HepG2 (cell line): ENCODE measurements at regions not wholly inside any gene's neighbourhood (a gene's known extent, or its start where the extent isn't known, plus 50 kb on each side); places are given as distances from the start of the nearest gene placed in this dataset.

Experiments
- ATAC-seq: fragments of 200-7000 bp; cut with Tn5 transposase; 3 replicates; pipeline ENCODE4 v1.9.1; 2020; ENCODE audit warnings: mild to moderate bottlenecking, moderate library complexity
- BruUV-seq: library from RNA; stranded (reverse); fragments of 400-500 nt; replicated peaks from 2 replicates; lab custom pipeline; 2021; lab: Mats Ljungman, UMichigan
- CTCF ChIA-PET: fragments of 300-600 bp; formaldehyde crosslinking; extraction: SDS; loops from one replicate; lab custom pipeline; 2021; ENCODE audit warnings: low total read pairs, inconsistent platforms, low intra/inter-chr PET ratio; lab: Yijun Ruan, JAX
- POLR2A ChIA-PET: fragments of 350-600 bp; sonication (Branson Sonifier 250); formaldehyde crosslinking; loops from one replicate; lab custom pipeline; 2020; ENCODE audit warnings: antibody characterized with exemption, inconsistent platforms; lab: Yijun Ruan, JAX
- DNase-seq: peaks from one replicate; pipeline ENCODE4 v3.0.0-alpha.2; 2015; ENCODE audit warnings: low spot score
- FAIRE-seq: peaks from 3 replicates; lab custom pipeline; 2011; peaks lifted over from hg19 to GRCh38; lab: Jason Lieb, UNC
- H2AFZ ChIP-seq: one replicate; pipeline ENCODE4 v1.6.1; 2011; ENCODE audit warnings: low read length, inconsistent platforms
- H3K27ac ChIP-seq: fragments of 300-600 bp; 3 replicates; pipeline ENCODE4 v1.8.0; 2011; ENCODE audit warnings: mixed run types, mild to moderate bottlenecking, mixed read lengths, low read length, inconsistent platforms; ENCODE audit not compliant: insufficient read depth; ENCODE audit errors: extremely low read length
- H3K27me3 ChIP-seq, 2 experiments: fragments of 200-600 bp in 1 of 2; 2 replicates in 1 of 2; 3 replicates in 1 of 2; pipeline versions ENCODE4 v1.6.0 to v1.8.0; 2011; ENCODE audit warnings: low read length in 2 of 2, mild to moderate bottlenecking in 2 of 2, moderate library complexity in 2 of 2, inconsistent platforms in 1 of 2; ENCODE audit not compliant: insufficient read depth in 2 of 2, control insufficient read depth in 1 of 2
- H3K36me3 ChIP-seq, 2 experiments: fragments of 200-600 bp in 1 of 2; replicated peaks in 1 of 2; 2 replicates in 1 of 2; 3 replicates in 1 of 2; pipeline versions ENCODE4 v1.5.1 to v1.8.0; 2011; ENCODE audit warnings: low read length in 2 of 2, inconsistent platforms in 1 of 2; ENCODE audit not compliant: insufficient read depth in 2 of 2, control insufficient read depth in 1 of 2
- H3K4me1 ChIP-seq: 2 replicates; pipeline ENCODE4 v1.5.1; 2012; ENCODE audit warnings: low read length, inconsistent platforms; ENCODE audit not compliant: insufficient read depth
- H3K4me2 ChIP-seq: 2 replicates; pipeline ENCODE4 v1.6.0; 2011; ENCODE audit warnings: low read depth, low read length, inconsistent platforms
- H3K4me3 ChIP-seq, 3 experiments: fragments of 200-600 bp in 1 of 3; sonication (generic), shearing (Covaris generic) in 1 of 3; replicated peaks in 1 of 3; 2 replicates each; pipeline ENCODE4 v1.5.1; 2011 to 2016; ENCODE audit warnings: low read length in 3 of 3, inconsistent platforms in 2 of 3, low read depth in 2 of 3, mild to moderate bottlenecking in 2 of 3, control low read depth in 1 of 3, mixed read lengths in 1 of 3; ENCODE audit not compliant: insufficient read depth in 1 of 3
- H3K79me2 ChIP-seq: one replicate; pipeline ENCODE4 v1.6.1; 2011; ENCODE audit warnings: low read length, inconsistent platforms; ENCODE audit not compliant: insufficient read depth
- H3K9ac ChIP-seq: 2 replicates; pipeline ENCODE4 v1.6.0; 2011; ENCODE audit warnings: mild to moderate bottlenecking, low read depth, low read length, inconsistent platforms; ENCODE audit not compliant: insufficient read depth
- H3K9me3 ChIP-seq: 2 replicates; pipeline ENCODE4 v1.5.1; 2012; ENCODE audit warnings: mild to moderate bottlenecking, low read length
- H4K20me1 ChIP-seq: 2 replicates; pipeline ENCODE4 v1.6.0; 2011; ENCODE audit warnings: inconsistent platforms, mild to moderate bottlenecking, low read length, moderate library complexity; ENCODE audit not compliant: insufficient read depth
- DMTF1 ChIP-seq: sonication (generic); formaldehyde crosslinking; IDR thresholded peaks from 2 replicates; pipeline ENCODE4 v1.4.0; 2020; ENCODE audit warnings: mild to moderate bottlenecking, missing genetic modification reagents
- FOXJ3 ChIP-seq: sonication (generic); formaldehyde crosslinking; IDR thresholded peaks from 2 replicates; pipeline ENCODE4 v1.4.0; 2020; ENCODE audit warnings: missing genetic modification reagents, mild to moderate bottlenecking, borderline replicate concordance
- KMT2A ChIP-seq: sonication (generic); formaldehyde crosslinking; IDR thresholded peaks from 2 replicates; pipeline ENCODE4 v1.4.0; 2020; ENCODE audit warnings: missing genetic modification reagents
- MAFG ChIP-seq: sonication (generic); formaldehyde crosslinking; IDR thresholded peaks from 2 replicates; pipeline ENCODE4 v1.5.1; 2020; ENCODE audit warnings: mild to moderate bottlenecking, missing genetic modification reagents
- MATR3 ChIP-seq: sonication (generic); formaldehyde crosslinking; IDR thresholded peaks from 2 replicates; pipeline ENCODE4 v1.4.0; 2020; ENCODE audit warnings: missing genetic modification reagents
- MAZ ChIP-seq, 2 experiments: sonication (generic) in 1 of 2; formaldehyde crosslinking in 1 of 2; IDR thresholded peaks; 2 replicates each; pipeline versions ENCODE4 v1.5.0 to v1.6.1; 2012 to 2020; ENCODE audit warnings: low read depth in 2 of 2, mild to moderate bottlenecking in 2 of 2, borderline replicate concordance in 1 of 2, improper control_type of control experiment in 1 of 2, low read length in 1 of 2, missing genetic modification reagents in 1 of 2, moderate library complexity in 1 of 2
- MTERF4 ChIP-seq: sonication (generic); formaldehyde crosslinking; IDR thresholded peaks from 2 replicates; pipeline ENCODE4 v1.8.0; 2023; ENCODE audit warnings: mild to moderate bottlenecking, missing genetic modification reagents
- PHF5A ChIP-seq: IDR thresholded peaks from one replicate; pipeline ENCODE4 v1.6.1; 2018; ENCODE audit warnings: low read depth, missing genetic modification reagents; ENCODE audit not compliant: unreplicated experiment
- ZBTB4 ChIP-seq: sonication (generic); formaldehyde crosslinking; IDR thresholded peaks from 2 replicates; pipeline ENCODE4 v1.4.0; 2020; ENCODE audit warnings: missing genetic modification reagents, mild to moderate bottlenecking, borderline replicate concordance
- ZFYVE20 ChIP-seq: sonication (generic); formaldehyde crosslinking; IDR thresholded peaks from 2 replicates; pipeline ENCODE4 v1.8.0; 2023; ENCODE audit warnings: low read depth, mild to moderate bottlenecking, moderate library complexity, missing genetic modification reagents, borderline replicate concordance
- ZNF207 ChIP-seq: fragments of 450-650 bp; IDR thresholded peaks from 2 replicates; pipeline ENCODE4 v1.6.1; 2016; ENCODE audit warnings: antibody characterized with exemption, borderline replicate concordance
- ZNF274 ChIP-seq: sonication (generic); formaldehyde crosslinking; IDR thresholded peaks from 2 replicates; pipeline ENCODE4 v1.5.1; 2020; ENCODE audit warnings: mild to moderate bottlenecking, missing genetic modification reagents
- ZNF33B ChIP-seq: sonication (generic); formaldehyde crosslinking; IDR thresholded peaks from 2 replicates; pipeline ENCODE4 v1.5.1; 2020; ENCODE audit warnings: mild to moderate bottlenecking, missing genetic modification reagents
- ZNF597 ChIP-seq: sonication (generic); formaldehyde crosslinking; IDR thresholded peaks from 2 replicates; pipeline ENCODE4 v1.5.0; 2020; ENCODE audit warnings: missing genetic modification reagents
- WGBS: methylation state at CpG from one replicate; pipeline ENCODE4 v1.1.6; 2017; ENCODE audit warnings: low lambda C conversion rate; 5-methylcytosine and 5-hydroxymethylcytosine counted together
- in situ Hi-C: cut with HindIII; loops from 2 replicates; pipeline ENCODE4 v1.10.0; 2017; ENCODE audit warnings: low pct_unique_long_range_greater_than_20kb; ENCODE audit not compliant: extremely low pct_ligation_motif_present
- intact Hi-C: fragments of 100-400 bp; cut with micrococcal nuclease; formaldehyde crosslinking; loops from one replicate; pipeline ENCODE4 v1.10.0; 2022; ENCODE audit not compliant: unreplicated experiment

GRCh38 chr12:115506822-115507559, 770.5 kb downstream of the MED13L start:
- Histone ChIP-seq H3K36me3 (no peaks in the 10 kb centered on the region), H3K4me3 (no peak overlapping the region), H3K4me1 (peaks cover 30% of the 10 kb centered on the region), H3K27ac (peak overlapping the region; percentile 35), H3K27me3 (0 out of 5 replicates have a peak, but pooled peaks cover 0 to 4% of the 10 kb centered on the region in 2 experiments), H3K9me3 (no peaks in the 10 kb centered on the region), H4K20me1 (no peaks in the 10 kb centered on the region), H2AFZ (no peak overlapping the region), H3K79me2 (no peaks in the 10 kb centered on the region), H3K4me2 (peak overlapping the region; percentile 49), H3K9ac (no peak overlapping the region)
- DNase-seq (peak; percentile 79), FAIRE-seq (peak; percentile 56), ATAC-seq (peak; percentile 51)
- intact Hi-C loops (no loop called here), in situ Hi-C loops (no loop called here)
- CTCF ChIA-PET: no interaction called here
- POLR2A ChIA-PET: interaction anchor here (1.0 to 1.2 kb wide), 2 partner anchors 241 to 823 kb away, joined by 4 to 5 read pairs; partner anchors contain the start of gene TBX3
- BruUV-seq: no TSS peak
- WGBS: 17% methylated on average over 5 of the region's 5 CpGs
- TF ChIP-seq ZBTB4 (CRISPR knock-in tag): no peak
- no peak for TF ChIP-seq ZNF597 (CRISPR knock-in tag)
- TF ChIP-seq MTERF4: no peak
- no peak for TF ChIP-seq FOXJ3 (CRISPR knock-in tag)
- TF ChIP-seq ZNF33B (CRISPR knock-in tag): no peak
- no peak for TF ChIP-seq ZFYVE20
- no peak for TF ChIP-seq MAZ (IDR thresholded peaks at IDR 0.05; ENCODE audit: borderline replicate concordance, low read depth, low read length)
- TF ChIP-seq MAZ (CRISPR knock-in tag; IDR thresholded peaks at IDR 0.05; ENCODE audit: low read depth): no peak
- no peak for TF ChIP-seq KMT2A (CRISPR knock-in tag)
- no peak for TF ChIP-seq PHF5A (CRISPR knock-in tag)
- no peak for TF ChIP-seq DMTF1 (CRISPR knock-in tag)
- TF ChIP-seq ZNF207: no peak
- no peak for TF ChIP-seq MATR3 (CRISPR knock-in tag)
- no peak for TF ChIP-seq ZNF274 (CRISPR knock-in tag)
- no peak for TF ChIP-seq MAFG (CRISPR knock-in tag)
